Mucosa of gallbladder (tissue), 1 donor: ENCODE measurements at regions not wholly inside any gene's neighbourhood (a gene's known extent, or its start where the extent isn't known, plus 50 kb on each side); places are given as distances from the start of the nearest gene placed in this dataset.
"Not testable (repeated sequence)": the region's sequence is repeated elsewhere in the genome, so short reads cannot be mapped to it uniquely, and the experiment has no call there.

Experiments
- DNase-seq: peaks from one replicate; pipeline ENCODE4 v3.0.0-alpha.2; 2020; ENCODE audit warnings: low spot score
- donor health status: DM: no; HTN: no; CAD: no.

GRCh38 chr6:73956305-73956704, 260.3 kb downstream of the CD109 start:
- no peak for DNase-seq

- DNase-seq: no peak
Measured at GRCh38 chr6:73955800-73956199, 259.8 kb downstream of the CD109 start.

DNA sequence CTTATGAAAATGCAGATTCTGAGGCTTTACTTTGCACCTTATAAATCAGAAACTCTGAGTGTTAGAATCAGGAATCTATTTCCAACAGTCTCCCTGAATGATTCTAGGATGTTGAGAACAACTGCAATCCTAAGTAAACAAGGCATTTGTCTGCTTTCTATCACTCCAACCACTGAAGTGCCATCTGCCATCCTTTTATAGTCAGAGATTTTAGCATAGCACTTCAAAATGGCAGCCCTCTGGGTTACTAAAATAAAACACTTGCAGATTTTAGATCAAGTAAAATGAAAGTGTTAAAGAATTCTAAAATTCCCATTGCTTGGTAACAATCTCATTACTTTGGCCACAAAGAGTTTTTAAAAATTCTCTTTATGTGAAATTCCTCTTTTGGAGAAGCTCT, 258.9 kb downstream of the CD109 start:
- DNase-seq: no peak

DNA sequence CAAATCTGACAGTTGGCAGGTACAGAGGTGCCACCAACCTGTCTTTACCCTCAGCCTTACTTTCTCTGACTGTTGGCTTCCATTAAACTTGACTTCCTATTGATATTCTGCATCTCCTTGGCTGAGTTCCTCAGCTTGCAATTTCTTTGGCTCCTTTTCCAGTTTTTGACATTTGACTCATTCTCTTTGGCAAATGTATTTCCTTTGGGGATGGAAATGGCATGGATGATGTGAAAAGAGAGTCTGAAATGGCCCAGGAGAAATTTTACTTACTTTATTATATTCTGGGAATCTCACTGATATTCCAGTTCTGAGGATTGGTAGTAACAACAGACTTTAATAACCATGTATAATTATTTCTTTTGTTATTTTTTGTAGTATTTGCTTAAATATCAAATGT, 255.2 kb downstream of the CD109 start:
- no peak for DNase-seq

DNA sequence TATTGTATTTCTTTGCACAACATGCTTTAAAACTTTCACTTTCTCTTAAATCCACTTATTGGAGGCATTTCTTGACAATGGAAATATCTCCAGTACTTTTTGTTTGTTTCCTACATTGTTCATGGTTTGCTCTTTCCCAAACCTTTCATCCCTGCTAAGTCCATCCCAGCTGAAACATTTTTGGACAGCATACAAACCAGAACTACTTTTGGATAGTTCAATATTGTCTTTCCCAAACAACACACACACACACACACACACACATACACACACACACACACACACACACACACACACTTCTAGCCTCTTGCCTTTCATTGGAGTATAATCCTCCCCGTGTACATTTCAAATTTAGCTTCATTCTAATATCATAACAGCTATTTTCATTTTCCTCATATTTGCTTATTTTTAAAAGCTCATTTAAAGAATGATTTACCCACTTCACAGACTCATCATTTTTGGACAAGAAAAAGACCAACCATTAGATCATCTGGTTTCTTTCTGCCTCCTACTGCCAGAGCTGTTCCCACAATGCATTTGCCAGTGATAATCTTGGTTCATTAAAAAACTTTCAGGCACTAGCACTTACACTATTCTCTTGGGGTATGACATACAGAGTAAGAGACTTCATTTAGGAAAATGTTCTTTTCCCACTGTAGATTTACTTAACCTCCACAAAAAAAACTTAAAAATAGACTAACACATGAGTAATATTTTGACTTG, 248.1 kb downstream of the CD109 start:
- DNase-seq: no peak

DNA sequence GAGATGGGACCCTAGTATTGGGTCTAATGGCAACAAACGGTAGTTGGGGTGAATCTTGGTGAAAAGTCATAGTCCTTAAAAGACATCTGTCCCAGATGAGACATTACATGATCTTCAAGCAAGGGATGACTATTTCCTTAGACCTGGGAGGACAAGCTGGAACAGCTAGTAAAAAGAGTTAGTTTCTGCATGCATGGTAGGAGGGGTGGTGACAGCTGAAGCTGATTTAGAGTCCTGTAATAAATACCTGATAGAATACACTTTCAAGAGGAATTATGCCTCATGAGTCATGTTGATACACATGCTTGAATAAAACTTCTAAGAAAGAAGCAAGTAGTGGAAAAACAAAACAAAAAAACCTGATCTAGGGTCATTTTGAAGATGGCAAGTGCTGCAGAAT, 247.4 kb downstream of the CD109 start:
- no peak for DNase-seq

- DNase-seq: no peak
Measured at GRCh38 chr6:73942592-73943186, 246.7 kb downstream of the CD109 start.

- DNase-seq: no peak
Measured at GRCh38 chr6:73941892-73942291, 245.9 kb downstream of the CD109 start.

DNA sequence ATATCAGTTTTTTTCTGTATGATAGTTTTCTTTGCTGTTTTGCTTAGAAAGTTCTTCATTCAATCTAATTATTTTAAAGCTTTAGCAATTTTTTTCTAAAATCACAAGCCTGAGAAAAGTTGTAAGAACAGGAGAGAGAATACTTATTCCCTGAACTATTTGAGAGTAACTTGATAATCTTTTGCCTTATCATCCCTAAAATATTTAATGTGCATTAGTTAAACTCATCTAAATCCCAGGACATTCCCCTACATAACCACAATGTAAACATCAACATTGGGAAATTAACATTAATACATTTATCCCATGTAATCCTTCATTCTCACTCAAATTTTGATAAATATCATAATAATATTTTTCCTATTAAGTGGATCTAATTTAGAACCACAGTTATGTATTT, 241.8 kb downstream of the CD109 start:
- no peak for DNase-seq

- DNase-seq: no peak
Measured at GRCh38 chr6:73932866-73933265, 236.9 kb downstream of the CD109 start.

DNA sequence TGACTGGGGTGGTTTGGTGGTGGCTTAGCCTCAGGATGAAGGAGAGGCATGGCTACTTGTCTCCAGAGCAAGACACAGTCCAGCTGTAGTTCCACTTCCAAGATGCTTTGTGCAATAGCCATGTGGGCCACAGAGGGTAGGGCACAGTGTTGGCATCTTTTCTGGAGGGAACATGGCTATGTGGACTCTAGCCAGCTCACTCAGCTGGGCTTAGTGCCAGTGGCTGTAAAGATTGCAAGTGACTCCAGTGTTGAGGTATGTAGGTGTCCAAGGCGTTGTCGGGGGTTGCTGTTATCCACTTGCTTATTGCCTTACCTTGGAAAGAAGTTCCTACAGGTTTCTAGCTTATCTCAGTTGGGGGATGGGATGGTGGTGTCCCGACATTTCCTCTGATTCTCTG, 233.4 kb downstream of the CD109 start:
- no peak for DNase-seq

- no peak for DNase-seq
Measured at GRCh38 chr6:73927421-73927820, 231.4 kb downstream of the CD109 start.

GRCh38 chr6:73925703-73926102, 229.7 kb downstream of the CD109 start:
- DNase-seq: not testable (repeated sequence)

DNA sequence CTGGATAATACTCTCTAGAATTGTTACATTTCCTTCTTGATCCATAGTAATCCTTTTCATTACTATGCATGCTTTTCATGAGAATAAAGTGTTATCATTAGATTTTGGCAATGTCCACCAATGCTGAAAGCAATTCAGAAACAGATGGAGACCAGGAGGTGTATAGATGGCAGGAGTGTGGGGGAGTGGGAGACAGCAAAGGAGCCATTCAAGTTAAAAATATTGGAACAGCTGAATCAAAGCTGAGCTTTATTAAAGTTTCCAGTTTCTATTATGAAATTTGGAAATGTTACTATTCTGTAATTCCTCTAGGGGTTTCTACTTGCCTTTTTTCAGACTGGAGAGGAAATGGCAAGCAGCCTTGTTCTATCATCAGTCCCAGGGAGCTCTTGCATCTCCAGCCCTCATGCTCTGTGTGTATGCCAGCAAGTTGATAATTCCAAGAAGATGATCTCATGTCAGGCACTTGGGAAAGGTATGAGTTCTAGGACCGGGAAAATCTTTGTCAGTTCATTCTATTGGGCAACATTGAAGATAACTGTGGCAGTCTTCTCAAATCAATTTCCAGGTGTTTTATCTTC, 228.0 kb downstream of the CD109 start:
- no peak for DNase-seq

GRCh38 chr6:73903155-73903554, 207.2 kb downstream of the CD109 start:
- no peak for DNase-seq

DNA sequence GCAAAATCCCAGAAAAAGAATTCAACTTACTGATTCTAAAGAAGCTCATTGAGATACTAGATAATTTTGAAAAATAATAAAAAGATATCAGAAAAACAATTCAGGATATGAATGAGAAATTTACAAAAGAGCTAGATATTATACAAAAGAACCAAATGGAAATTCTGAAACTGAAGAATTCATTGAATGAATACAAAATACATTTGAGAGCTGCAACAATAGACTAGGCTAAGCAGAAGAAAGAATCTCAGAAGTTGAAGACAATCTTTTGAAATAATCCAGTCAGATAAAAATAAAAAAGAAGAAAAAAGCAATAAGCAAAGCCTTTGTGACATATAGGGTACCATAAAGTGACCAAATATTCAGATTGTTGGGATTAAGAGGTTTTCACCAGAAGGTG, 206.0 kb downstream of the CD109 start:
- DNase-seq: no peak

- no peak for DNase-seq
Measured at GRCh38 chr6:73901311-73901710, 205.3 kb downstream of the CD109 start.

DNA sequence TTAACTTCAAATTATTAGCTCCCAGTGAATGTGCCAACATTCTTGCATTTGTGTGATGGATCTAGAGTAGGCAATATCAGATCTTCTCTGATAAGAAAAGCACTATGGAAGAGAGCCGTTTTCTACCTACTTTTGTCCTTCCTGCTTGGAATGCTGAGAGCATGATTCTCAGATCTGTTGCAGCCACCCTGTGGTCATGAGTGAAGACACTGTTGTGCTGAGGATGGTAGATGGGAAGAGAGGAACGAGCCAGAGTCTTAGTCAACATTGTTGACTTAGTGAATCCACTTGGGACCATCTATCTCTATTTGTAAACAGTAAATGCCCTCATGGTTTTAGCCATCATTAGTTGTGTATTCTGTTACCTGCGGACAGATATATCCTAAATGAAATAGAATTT, 202.6 kb downstream of the CD109 start:
- no peak for DNase-seq

GRCh38 chr6:73893696-73894095, 197.7 kb downstream of the CD109 start:
- no peak for DNase-seq

- DNase-seq: no peak
Measured at GRCh38 chr6:73888050-73888449, 192.0 kb downstream of the CD109 start.

DNA sequence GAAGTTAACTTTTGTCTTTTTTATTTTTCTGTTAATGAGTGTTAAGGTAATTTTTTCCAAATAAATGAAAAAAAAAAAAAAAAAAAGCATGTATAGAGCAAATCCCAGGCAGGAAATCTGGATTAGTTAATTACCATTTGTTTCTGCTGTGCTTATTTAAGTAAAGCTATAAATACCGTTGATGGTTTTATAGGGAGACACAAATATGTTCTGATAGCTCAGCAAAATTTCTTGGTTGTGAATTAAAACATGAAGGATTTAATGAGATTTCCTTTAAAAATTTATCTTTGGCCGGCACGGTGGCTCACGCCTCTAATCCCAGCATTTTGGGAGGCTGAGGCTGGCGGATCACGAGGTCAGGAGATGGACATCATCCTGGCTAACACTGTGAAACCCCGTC, 189.4 kb downstream of the CD109 start:
- no peak for DNase-seq

- no peak for DNase-seq
Measured at GRCh38 chr6:73884540-73884939, 188.5 kb downstream of the CD109 start.

GRCh38 chr6:73879501-73880293, 183.7 kb downstream of the CD109 start:
- no peak for DNase-seq
